ENCODE measurements at regions not wholly inside any gene's neighbourhood (a gene's known extent, or its start where the extent isn't known, plus 50 kb on each side); places are given as distances from the start of the nearest gene placed in this dataset.

- no peak for DNase-seq
Observed at GRCh38 chr3:28171962-28172361, 69.5 kb upstream of the CMC1 start.

DNA sequence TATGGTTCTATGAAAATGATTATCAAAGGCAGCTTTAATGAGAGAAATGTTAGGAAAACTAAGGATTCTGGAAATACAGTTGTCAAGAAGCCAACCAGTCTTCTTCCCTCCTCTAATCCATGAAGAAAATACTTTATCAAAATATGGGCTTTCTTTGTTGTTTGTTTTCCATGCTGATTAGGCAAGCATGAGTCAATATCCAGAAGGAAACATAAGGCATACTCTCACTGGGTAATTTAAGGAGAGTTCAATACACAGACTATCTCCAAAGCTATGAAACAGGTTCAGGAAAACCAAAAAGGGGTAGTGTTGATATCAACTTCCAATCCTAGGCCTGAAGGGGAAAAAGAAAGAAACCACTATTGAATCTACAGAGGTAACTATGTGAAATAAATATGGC is 68.7 kb upstream of the CMC1 start:
- DNase-seq: no peak

GRCh38 chr3:28173836-28174235 is 67.6 kb upstream of the CMC1 start:
- DNase-seq: no peak

GRCh38 chr3:28186748-28187147 is 54.7 kb upstream of the CMC1 start:
- no peak for DNase-seq

GRCh38 chr3:28188686-28189085 is 52.7 kb upstream of the CMC1 start:
- DNase-seq: no peak

DNA sequence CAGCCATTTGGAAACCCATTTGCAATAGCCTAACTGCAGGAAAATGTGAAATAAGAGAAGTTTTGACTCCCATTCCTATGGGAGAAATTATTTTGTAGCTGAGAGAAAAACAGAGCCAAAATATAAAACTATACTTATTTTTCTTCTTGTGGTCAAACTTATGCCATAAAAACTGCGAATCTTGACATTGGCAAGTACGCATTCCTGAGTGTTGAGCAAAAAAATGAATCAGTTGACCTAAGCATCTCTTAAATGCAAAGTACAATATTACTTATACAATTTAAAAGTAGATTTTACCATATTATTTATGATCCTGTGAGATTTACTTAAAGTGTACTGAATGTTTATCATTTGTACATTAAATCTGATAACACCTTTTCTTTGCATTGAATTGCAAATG is 50.1 kb upstream of the CMC1 start:
- peak; percentile 36 for DNase-seq

All from fibroblast of upper back skin (primary cell).